SK-N-SH (cell line): ENCODE measurements at regions not wholly inside any gene's neighbourhood (a gene's known extent, or its start where the extent isn't known, plus 50 kb on each side); places are given as distances from the start of the nearest gene placed in this dataset.

Experiments used
- CTCF ChIA-PET: fragments of 300-600, 350-600 bp; formaldehyde crosslinking; extraction: SDS; loops from one replicate; lab custom pipeline; 2021; lab: Yijun Ruan, JAX
- POLR2A ChIA-PET: fragments of 350-600 bp; sonication (Branson Sonifier 250); formaldehyde crosslinking; extraction: SDS; loops from one replicate; lab custom pipeline; 2020; ENCODE audit warnings: antibody characterized with exemption, inconsistent platforms; lab: Yijun Ruan, JAX
- DNase-seq: peaks from one replicate; pipeline ENCODE4 v3.0.0; 2012
- H2AFZ ChIP-seq: fragments of 200-600 bp; sonication (generic); 2 replicates; pipeline ENCODE4 v1.8.1; 2016; ENCODE audit warnings: antibody characterized with exemption, mild to moderate bottlenecking, low read depth
- H3F3A ChIP-seq: fragments of 200-600 bp; sonication (generic); replicated peaks from 2 replicates; pipeline ENCODE3; 2016; ENCODE audit warnings: antibody characterized with exemption, mild to moderate bottlenecking; ENCODE audit not compliant: insufficient read depth
- H3K27ac ChIP-seq, 2 experiments: fragments of 200-500 bp in 1 of 2; fragments of 200-600 bp in 1 of 2; sonication (Bioruptor generic) in 1 of 2; sonication (generic), shearing (Covaris generic) in 1 of 2; 2 replicates each; pipeline versions ENCODE4 v1.5.1 to v1.6.1; 2014 to 2016; ENCODE audit warnings: low read depth in 2 of 2, inconsistent platforms in 1 of 2, low read length in 1 of 2, mild to moderate bottlenecking in 1 of 2, mixed read lengths in 1 of 2
- H3K27me3 ChIP-seq: fragments of 200-600 bp; sonication (generic), shearing (Covaris generic); 2 replicates; pipeline ENCODE4 v1.6.1; 2016; ENCODE audit warnings: mixed run types; ENCODE audit not compliant: insufficient read depth
- H3K36me3 ChIP-seq, 2 experiments: fragments of 200-500 bp in 1 of 2; fragments of 200-600 bp in 1 of 2; sonication (Bioruptor generic) in 1 of 2; sonication (generic) in 1 of 2; replicated peaks in 1 of 2; 2 replicates each; pipeline versions ENCODE3 to v1.5.1; 2014 to 2016; ENCODE audit warnings: low read length in 1 of 2, mild to moderate bottlenecking in 1 of 2; ENCODE audit not compliant: insufficient read depth in 2 of 2, control insufficient read depth in 1 of 2
- H3K4me1 ChIP-seq, 2 experiments: fragments of 200-500 bp in 1 of 2; fragments of 200-600 bp in 1 of 2; sonication (Bioruptor generic) in 1 of 2; sonication (generic), shearing (Covaris generic) in 1 of 2; 2 replicates each; pipeline versions ENCODE4 v1.5.1 to v1.6.1; 2014 to 2016; ENCODE audit warnings: low read depth in 1 of 2, low read length in 1 of 2, mixed run types in 1 of 2; ENCODE audit not compliant: insufficient read depth in 2 of 2, control insufficient read depth in 1 of 2
- H3K4me2 ChIP-seq: fragments of 200-600 bp; sonication (generic), shearing (Covaris generic); 2 replicates; pipeline ENCODE4 v1.6.1; 2017; ENCODE audit warnings: mixed run types
- H3K4me3 ChIP-seq, 2 experiments: fragments of 200-500 bp in 1 of 2; fragments of 200-600 bp in 1 of 2; sonication (Bioruptor generic) in 1 of 2; sonication (generic), shearing (Covaris generic) in 1 of 2; 2 replicates each; pipeline versions ENCODE4 v1.5.1 to v1.8.1; 2014 to 2016; ENCODE audit warnings: low read depth in 2 of 2, inconsistent platforms in 1 of 2, low read length in 1 of 2, mild to moderate bottlenecking in 1 of 2, mixed read lengths in 1 of 2, moderate library complexity in 1 of 2
- H3K79me2 ChIP-seq: fragments of 200-600 bp; sonication (generic); 2 replicates; pipeline ENCODE4 v1.8.1; 2017; ENCODE audit warnings: mild to moderate bottlenecking; ENCODE audit not compliant: insufficient read depth
- H3K9ac ChIP-seq: fragments of 200-600 bp; sonication (generic); 2 replicates; pipeline ENCODE4 v1.6.1; 2017; ENCODE audit warnings: mixed run types
- H3K9me2 ChIP-seq: fragments of 200-600 bp; sonication (generic); 2 replicates; pipeline ENCODE4 v1.6.1; 2017; ENCODE audit warnings: mixed run types
- H3K9me3 ChIP-seq: fragments of 200-600 bp; sonication (generic); 2 replicates; pipeline ENCODE4 v1.6.1; 2017; ENCODE audit warnings: mixed run types, mild to moderate bottlenecking, moderate library complexity
- H4K20me1 ChIP-seq: fragments of 200-600 bp; sonication (generic); 2 replicates; pipeline ENCODE4 v1.6.1; 2017; ENCODE audit warnings: mild to moderate bottlenecking, mixed run types; ENCODE audit not compliant: insufficient read depth
- EZH2phosphoT487 ChIP-seq: fragments of 200-600 bp; sonication (generic); IDR thresholded peaks from 2 replicates; pipeline ENCODE4 v1.6.1; 2017; ENCODE audit warnings: low read depth, mixed run types, mild to moderate bottlenecking, antibody characterized with exemption, moderate library complexity, borderline replicate concordance
- FOSL2 ChIP-seq: IDR thresholded peaks from 2 replicates; pipeline ENCODE4 v1.4.0; 2012; ENCODE audit warnings: low read depth, mild to moderate bottlenecking, moderate library complexity, borderline replicate concordance
- GATA2 ChIP-seq: sonication (generic); formaldehyde crosslinking; IDR thresholded peaks from 2 replicates; pipeline ENCODE4 v1.5.0; 2020; ENCODE audit warnings: mild to moderate bottlenecking, missing genetic modification reagents
- JUND ChIP-seq: IDR thresholded peaks from 2 replicates; pipeline ENCODE4 v1.4.0; 2012
- RCOR1 ChIP-seq: fragments of 150-350 bp; IDR thresholded peaks from 2 replicates; pipeline ENCODE4 v1.6.1; 2017; ENCODE audit warnings: antibody characterized with exemption, low read length
- YY1 ChIP-seq: IDR thresholded peaks from 2 replicates; pipeline ENCODE4 v1.4.0; 2012; ENCODE audit warnings: low read depth, mild to moderate bottlenecking
- WGBS: methylation state at CpG from one replicate; pipeline ENCODE4 v1.1.6; 2017; ENCODE audit warnings: low lambda C conversion rate; 5-methylcytosine and 5-hydroxymethylcytosine counted together
- TF ChIP-seq, protein P1 (sequence below): fragments of 150-350 bp; IDR thresholded peaks from 2 replicates; pipeline ENCODE4 v1.6.1; 2016; ENCODE audit warnings: mild to moderate bottlenecking, low read depth, low read length
- TF ChIP-seq, protein P2 (sequence below): IDR thresholded peaks from 2 replicates; pipeline ENCODE4 v1.4.0; 2012; ENCODE audit warnings: low read depth, borderline replicate concordance
- TF ChIP-seq, protein P3 (sequence below): IDR thresholded peaks from 2 replicates; pipeline ENCODE4; 2012

DNA sequence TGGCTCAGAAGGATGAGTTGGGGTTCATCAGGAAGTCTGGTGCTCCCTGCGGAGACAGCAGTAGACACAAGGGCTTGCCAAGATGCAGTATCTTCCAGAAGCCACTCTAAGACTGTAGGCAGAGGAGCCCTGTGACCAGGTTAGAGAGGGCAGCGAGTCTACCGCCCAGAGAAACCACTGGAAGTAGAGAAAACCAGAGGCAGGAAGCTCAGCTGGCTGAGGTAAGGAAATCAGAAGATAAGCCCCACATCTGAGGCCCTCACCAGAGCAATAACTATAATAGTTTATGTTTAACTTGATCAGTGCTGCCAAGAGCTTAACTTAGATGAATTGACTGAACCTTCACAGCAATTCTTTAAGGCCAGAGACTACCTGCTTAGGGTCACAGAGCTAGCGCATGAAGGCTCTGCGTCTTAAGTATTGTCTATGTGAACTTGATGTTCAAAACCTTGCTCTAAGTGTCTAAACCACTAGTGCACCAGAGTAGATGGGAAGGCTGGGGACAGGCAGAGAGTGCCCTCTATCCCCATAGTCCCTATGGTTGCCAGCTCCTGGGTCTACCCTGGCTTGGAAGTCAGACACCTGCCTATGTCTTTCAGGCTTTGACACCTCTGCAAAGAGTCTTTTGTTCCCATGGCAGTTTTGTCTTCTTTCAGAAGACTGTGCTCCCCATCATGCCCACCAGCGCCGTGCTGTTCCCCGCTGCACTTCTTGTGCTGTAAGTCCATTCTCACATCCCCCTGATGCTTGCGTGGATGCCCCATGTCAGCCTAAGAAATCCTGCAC lies 228.2 kb upstream of the KLF4 start:
- Histone ChIP-seq H3K4me3 (no peak overlapping the region), H3K36me3 (no peaks in the 10 kb centered on the region), H3K79me2 (no peaks in the 10 kb centered on the region), H4K20me1 (no peaks in the 10 kb centered on the region), H3K4me1 (no peaks in the 10 kb centered on the region), H2AFZ (no peak overlapping the region), H3K4me2 (no peak overlapping the region), H3K9me3 (no peaks in the 10 kb centered on the region), H3K27me3 (peaks cover 6% of the 10 kb centered on the region; the same call in 1 of the 2 replicates), H3K9me2 (no peaks in the 10 kb centered on the region), H3F3A (no peaks in the 10 kb centered on the region), H3K27ac (no peak overlapping the region), H3K9ac (no peak overlapping the region)
- no peak for DNase-seq
- 82% methylated on average over 9 of the region's 9 CpGs for WGBS
- ChIA-PET CTCF (no interaction called here), POLR2A (no interaction called here)
- TF ChIP-seq RCOR1 (no peak), FOSL2 (no peak)

DNA sequence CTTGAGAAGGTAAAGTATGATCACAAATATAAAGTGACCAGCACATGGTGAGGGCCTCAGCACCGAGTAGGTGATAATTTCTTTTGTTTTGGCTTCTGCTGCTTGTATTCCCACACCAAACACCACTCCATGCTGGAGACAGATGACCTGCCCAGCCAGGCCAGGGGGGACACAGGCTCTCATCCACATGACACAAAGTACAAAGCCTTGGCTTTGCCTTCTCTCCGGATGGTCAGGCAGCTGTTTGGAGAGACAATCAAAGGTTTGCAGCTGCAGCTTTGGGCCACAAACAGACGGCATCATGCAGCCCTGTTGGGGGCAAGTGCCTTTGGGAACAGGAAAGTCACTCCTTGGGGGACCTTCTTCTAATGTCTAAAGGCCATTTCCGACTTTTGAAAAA lies 226.2 kb upstream of the KLF4 start:
- Histone ChIP-seq H2AFZ (no peak overlapping the region), H4K20me1 (no peaks in the 10 kb centered on the region), H3K4me3 (no peak overlapping the region), H3K27ac (no peak overlapping the region), H3K79me2 (no peaks in the 10 kb centered on the region), H3F3A (no peaks in the 10 kb centered on the region)
- POLR2A ChIA-PET: no interaction called here
- WGBS: 58% methylated on average over 4 of the region's 4 CpGs
- TF ChIP-seq, protein P1, sequence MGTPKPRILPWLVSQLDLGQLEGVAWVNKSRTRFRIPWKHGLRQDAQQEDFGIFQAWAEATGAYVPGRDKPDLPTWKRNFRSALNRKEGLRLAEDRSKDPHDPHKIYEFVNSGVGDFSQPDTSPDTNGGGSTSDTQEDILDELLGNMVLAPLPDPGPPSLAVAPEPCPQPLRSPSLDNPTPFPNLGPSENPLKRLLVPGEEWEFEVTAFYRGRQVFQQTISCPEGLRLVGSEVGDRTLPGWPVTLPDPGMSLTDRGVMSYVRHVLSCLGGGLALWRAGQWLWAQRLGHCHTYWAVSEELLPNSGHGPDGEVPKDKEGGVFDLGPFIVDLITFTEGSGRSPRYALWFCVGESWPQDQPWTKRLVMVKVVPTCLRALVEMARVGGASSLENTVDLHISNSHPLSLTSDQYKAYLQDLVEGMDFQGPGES: no peak
- no peak for TF ChIP-seq YY1
- no peak for TF ChIP-seq JUND
- TF ChIP-seq, protein P2, sequence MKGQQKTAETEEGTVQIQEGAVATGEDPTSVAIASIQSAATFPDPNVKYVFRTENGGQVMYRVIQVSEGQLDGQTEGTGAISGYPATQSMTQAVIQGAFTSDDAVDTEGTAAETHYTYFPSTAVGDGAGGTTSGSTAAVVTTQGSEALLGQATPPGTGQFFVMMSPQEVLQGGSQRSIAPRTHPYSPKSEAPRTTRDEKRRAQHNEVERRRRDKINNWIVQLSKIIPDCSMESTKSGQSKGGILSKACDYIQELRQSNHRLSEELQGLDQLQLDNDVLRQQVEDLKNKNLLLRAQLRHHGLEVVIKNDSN: no peak
- TF ChIP-seq, protein P3, sequence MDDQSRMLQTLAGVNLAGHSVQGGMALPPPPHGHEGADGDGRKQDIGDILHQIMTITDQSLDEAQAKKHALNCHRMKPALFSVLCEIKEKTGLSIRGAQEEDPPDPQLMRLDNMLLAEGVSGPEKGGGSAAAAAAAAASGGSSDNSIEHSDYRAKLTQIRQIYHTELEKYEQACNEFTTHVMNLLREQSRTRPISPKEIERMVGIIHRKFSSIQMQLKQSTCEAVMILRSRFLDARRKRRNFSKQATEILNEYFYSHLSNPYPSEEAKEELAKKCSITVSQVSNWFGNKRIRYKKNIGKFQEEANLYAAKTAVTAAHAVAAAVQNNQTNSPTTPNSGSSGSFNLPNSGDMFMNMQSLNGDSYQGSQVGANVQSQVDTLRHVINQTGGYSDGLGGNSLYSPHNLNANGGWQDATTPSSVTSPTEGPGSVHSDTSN: no peak
- no peak for TF ChIP-seq GATA2 (CRISPR knock-in tag)
- no peak for TF ChIP-seq EZH2phosphoT487
- no peak for TF ChIP-seq FOSL2
- TF ChIP-seq, all 33 proteins: peak for 0
- CTCF ChIA-PET: interaction anchor here (0.6 kb wide), 1 partner anchor 15 kb away, joined by 3 read pairs; no protein-coding TSS in a partner anchor
- Histone ChIP-seq H3K4me1 (peaks cover 0 to 11% of the 10 kb centered on the region in 2 experiments; a peak in 1 of 4 replicates), H3K9me2 (no peaks in the 10 kb centered on the region), H3K9me3 (no peaks in the 10 kb centered on the region), H3K36me3 (no peaks in the 10 kb centered on the region), H3K9ac (no peak overlapping the region), H3K4me2 (no peak overlapping the region), H3K27me3 (no peaks in the 10 kb centered on the region)
- no peak for DNase-seq
